Skeletal muscle satellite cell (primary cell): ENCODE measurements at regions not wholly inside any gene's neighbourhood (a gene's known extent, or its start where the extent isn't known, plus 50 kb on each side); places are given as distances from the start of the nearest gene placed in this dataset.
"Not testable (repeated sequence)": the region's sequence is repeated elsewhere in the genome, so short reads cannot be mapped to it uniquely, and the experiment has no call there.

ENCODE experiments used
- H3K27me3 ChIP-seq: 2 replicates; pipeline ENCODE4 v1.7.0; 2013; ENCODE audit warnings: low read length; ENCODE audit not compliant: control insufficient read depth, insufficient read depth
- H3K36me3 ChIP-seq: 2 replicates; pipeline ENCODE4 v1.7.0; 2013; ENCODE audit warnings: mild to moderate bottlenecking, control low read depth, low read length; ENCODE audit not compliant: insufficient read depth
- H3K4me1 ChIP-seq: 2 replicates; pipeline ENCODE4 v1.7.0; 2013; ENCODE audit warnings: low read length; ENCODE audit not compliant: control insufficient read depth, insufficient read depth
- H3K4me2 ChIP-seq: 2 replicates; pipeline ENCODE4 v1.7.0; 2013; ENCODE audit warnings: mild to moderate bottlenecking, low read length
- H3K4me3 ChIP-seq: 2 replicates; pipeline ENCODE4 v1.7.0; 2013; ENCODE audit warnings: low read length
- H3K9ac ChIP-seq: 2 replicates; pipeline ENCODE4 v1.7.0; 2013; ENCODE audit warnings: mild to moderate bottlenecking, low read depth, low read length, moderate library complexity
- H3K9me3 ChIP-seq: replicated peaks from 2 replicates; pipeline ENCODE4 v1.7.0; 2013; ENCODE audit warnings: mild to moderate bottlenecking, control low read depth, low read length

DNA sequence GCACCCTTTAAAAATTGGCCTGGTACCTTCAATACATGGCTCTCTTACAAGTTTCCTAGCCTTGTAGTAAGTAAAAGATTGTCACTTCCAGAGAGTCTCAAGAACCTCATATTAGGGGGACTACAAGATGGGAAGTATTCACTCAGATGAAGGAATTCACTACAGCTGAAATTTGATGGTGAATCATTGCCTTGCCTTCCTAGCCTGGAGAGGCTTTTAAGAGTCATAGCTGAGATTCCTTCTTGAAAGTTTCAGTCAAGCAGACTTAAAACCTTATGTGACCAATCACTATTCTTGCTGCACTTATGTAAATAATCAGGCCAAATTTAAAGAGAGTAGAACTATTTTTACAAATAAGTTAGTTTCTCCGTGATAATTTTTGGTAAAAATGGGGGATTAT lies 451.6 kb downstream of the TRHDE start:
- Histone ChIP-seq H3K36me3 (no peaks in the 10 kb centered on the region), H3K4me1 (no peaks in the 10 kb centered on the region), H3K27me3 (no peaks in the 10 kb centered on the region), H3K4me2 (no peak overlapping the region), H3K9ac (no peak overlapping the region), H3K4me3 (no peak overlapping the region), H3K9me3 (no peaks in the 10 kb centered on the region)

GRCh38 chr12:72729451-72730010 lies 457.4 kb downstream of the TRHDE start:
- Histone ChIP-seq H3K27me3 (no peaks in the 10 kb centered on the region), H3K4me1 (no peaks in the 10 kb centered on the region), H3K36me3 (no peaks in the 10 kb centered on the region), H3K4me2 (no peak overlapping the region), H3K4me3 (no peak overlapping the region), H3K9me3 (no peaks in the 10 kb centered on the region), H3K9ac (no peak overlapping the region)

- no peaks in the 10 kb centered on the region for H3K9me3 ChIP-seq
- no peak overlapping the region for H3K4me3 ChIP-seq
- no peak overlapping the region for H3K9ac ChIP-seq
- H3K36me3 ChIP-seq = no peaks in the 10 kb centered on the region
- no peaks in the 10 kb centered on the region for H3K4me1 ChIP-seq
- no peaks in the 10 kb centered on the region for H3K27me3 ChIP-seq
- no peak overlapping the region for H3K4me2 ChIP-seq
Measured at GRCh38 chr12:72734581-72734980, 462.4 kb downstream of the TRHDE start.

DNA sequence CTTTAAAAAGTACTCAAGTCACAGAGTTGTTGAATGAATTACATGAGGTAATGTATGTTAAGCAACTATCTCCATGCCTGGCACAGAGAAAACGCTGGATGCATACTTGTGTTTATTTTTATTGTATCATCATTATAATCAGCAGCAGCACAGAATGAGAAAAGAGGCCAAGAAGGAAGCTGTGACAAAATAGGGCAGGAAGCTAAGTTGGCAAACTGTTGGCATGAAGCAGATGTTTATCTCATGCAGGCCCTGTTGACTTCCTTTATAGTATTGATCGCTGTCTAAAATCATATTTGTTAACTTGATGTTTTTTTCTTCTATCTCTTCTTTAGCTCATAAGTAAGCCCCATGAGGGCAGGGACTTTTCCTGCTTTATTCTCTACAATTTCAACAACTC lies 466.6 kb downstream of the TRHDE start:
- Histone ChIP-seq H3K9ac (no peak overlapping the region), H3K4me2 (no peak overlapping the region), H3K4me1 (no peaks in the 10 kb centered on the region), H3K4me3 (no peak overlapping the region), H3K27me3 (no peaks in the 10 kb centered on the region), H3K36me3 (no peaks in the 10 kb centered on the region), H3K9me3 (no peaks in the 10 kb centered on the region)

DNA sequence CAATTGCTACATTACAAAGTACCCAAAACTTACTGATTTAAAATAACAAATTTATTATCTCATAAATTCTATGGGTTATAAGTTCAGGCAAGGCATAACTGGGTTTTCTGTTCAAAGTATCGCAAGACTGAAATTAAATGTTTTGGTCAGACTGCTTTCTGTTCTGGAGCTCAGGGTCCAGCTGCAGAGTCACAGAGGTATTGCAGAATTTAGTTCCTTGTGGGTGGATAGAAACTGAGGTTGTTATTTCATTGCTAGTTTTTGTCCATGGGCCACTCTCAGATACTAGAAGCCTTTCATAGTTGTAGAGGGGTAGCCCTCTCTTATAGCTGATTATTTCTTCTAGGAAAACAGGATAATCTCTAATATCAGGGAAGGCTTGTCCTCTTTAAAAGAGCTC lies 467.9 kb downstream of the TRHDE start:
- Histone ChIP-seq H3K4me3 (no peak overlapping the region), H3K4me2 (no peak overlapping the region), H3K9me3 (no peaks in the 10 kb centered on the region), H3K36me3 (no peaks in the 10 kb centered on the region), H3K9ac (no peak overlapping the region), H3K27me3 (no peaks in the 10 kb centered on the region), H3K4me1 (no peaks in the 10 kb centered on the region)

DNA sequence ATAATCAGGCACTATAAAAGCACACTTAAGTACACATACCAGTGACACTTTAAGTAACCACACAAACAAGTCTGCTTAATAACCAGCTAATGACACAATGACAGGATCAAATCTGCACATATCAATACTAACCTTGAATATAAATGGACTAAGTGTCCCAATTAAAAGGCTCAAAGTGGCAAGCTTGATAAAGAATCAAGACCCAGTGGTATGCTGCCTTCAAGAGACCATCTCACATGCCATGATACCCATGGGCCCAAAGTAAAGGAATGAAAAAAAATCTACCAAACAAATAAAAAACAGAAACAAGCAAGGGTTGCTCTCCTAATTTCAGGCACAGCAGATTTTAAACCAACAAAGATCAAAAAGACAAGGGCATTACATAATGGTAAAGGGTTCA lies 470.4 kb downstream of the TRHDE start:
- no peaks in the 10 kb centered on the region for H3K27me3 ChIP-seq
- H3K9ac ChIP-seq = no peak overlapping the region
- no peak overlapping the region for H3K4me2 ChIP-seq

DNA sequence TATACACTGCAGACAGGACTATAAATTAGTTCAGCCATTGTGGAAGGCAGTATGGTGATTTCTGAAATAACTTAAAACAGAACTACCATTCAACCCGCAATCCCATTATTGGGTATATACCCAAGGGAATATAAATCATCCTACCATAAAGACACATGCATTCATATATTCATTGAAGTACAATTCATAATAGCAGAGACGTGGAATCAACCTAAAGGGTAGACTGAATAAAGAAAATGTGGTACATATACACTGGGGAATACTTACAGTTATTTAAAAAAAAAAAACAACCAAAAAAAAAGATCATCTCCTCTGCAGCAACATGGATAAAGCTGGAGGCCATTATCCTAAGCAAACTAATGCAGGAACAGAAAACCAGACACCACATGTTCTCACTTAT lies 473.9 kb downstream of the TRHDE start:
- no peaks in the 10 kb centered on the region for H3K36me3 ChIP-seq
- H3K4me2 ChIP-seq = no peak overlapping the region
- H3K27me3 ChIP-seq = no peaks in the 10 kb centered on the region
- H3K4me1 ChIP-seq = no peaks in the 10 kb centered on the region
- no peak overlapping the region for H3K9ac ChIP-seq
- H3K4me3 ChIP-seq = no peak overlapping the region
- no peaks in the 10 kb centered on the region for H3K9me3 ChIP-seq

More for the DNA sequence above, 470.4 kb downstream of the TRHDE start:
- Histone ChIP-seq H3K9me3 (no peaks in the 10 kb centered on the region), H3K4me1 (no peaks in the 10 kb centered on the region), H3K4me3 (no peak overlapping the region), H3K36me3 (no peaks in the 10 kb centered on the region)

- no peak overlapping the region for H3K4me2 ChIP-seq
- no peaks in the 10 kb centered on the region for H3K27me3 ChIP-seq
- H3K4me1 ChIP-seq = no peaks in the 10 kb centered on the region
- no peak overlapping the region for H3K9ac ChIP-seq
- H3K36me3 ChIP-seq = no peaks in the 10 kb centered on the region
- H3K9me3 ChIP-seq = no peaks in the 10 kb centered on the region
- H3K4me3 ChIP-seq = no peak overlapping the region
Measured at GRCh38 chr12:72747111-72747849, 475.1 kb downstream of the TRHDE start.

- Histone ChIP-seq H3K4me2 (no peak overlapping the region), H3K4me1 (no peaks in the 10 kb centered on the region), H3K4me3 (no peak overlapping the region), H3K36me3 (no peaks in the 10 kb centered on the region), H3K9me3 (no peaks in the 10 kb centered on the region), H3K9ac (no peak overlapping the region), H3K27me3 (no peaks in the 10 kb centered on the region)
Measured at GRCh38 chr12:72748971-72749370, 476.8 kb downstream of the TRHDE start.

DNA sequence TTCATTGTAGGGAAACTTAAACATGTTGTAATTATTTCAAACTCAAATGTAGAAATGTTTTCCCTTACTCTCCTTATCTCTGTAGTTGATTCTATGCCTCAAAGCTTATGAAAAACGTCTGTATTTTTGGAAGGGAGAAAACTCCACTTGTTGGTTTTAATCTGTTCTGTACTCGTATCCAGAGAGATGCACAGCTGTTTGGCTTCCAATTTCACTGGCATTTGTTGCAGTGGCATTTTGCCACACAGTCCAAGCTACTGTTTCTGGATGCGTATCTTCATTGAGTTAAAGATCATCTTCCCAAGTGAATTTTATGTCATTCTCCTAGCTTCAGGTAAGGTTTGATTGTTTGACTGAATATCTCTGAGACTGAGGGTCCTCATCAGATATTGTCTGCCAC lies 481.4 kb downstream of the TRHDE start:
- Histone ChIP-seq H3K36me3 (no peaks in the 10 kb centered on the region), H3K4me1 (no peaks in the 10 kb centered on the region), H3K4me2 (no peak overlapping the region), H3K9ac (no peak overlapping the region), H3K9me3 (no peaks in the 10 kb centered on the region), H3K27me3 (no peaks in the 10 kb centered on the region), H3K4me3 (no peak overlapping the region)

DNA sequence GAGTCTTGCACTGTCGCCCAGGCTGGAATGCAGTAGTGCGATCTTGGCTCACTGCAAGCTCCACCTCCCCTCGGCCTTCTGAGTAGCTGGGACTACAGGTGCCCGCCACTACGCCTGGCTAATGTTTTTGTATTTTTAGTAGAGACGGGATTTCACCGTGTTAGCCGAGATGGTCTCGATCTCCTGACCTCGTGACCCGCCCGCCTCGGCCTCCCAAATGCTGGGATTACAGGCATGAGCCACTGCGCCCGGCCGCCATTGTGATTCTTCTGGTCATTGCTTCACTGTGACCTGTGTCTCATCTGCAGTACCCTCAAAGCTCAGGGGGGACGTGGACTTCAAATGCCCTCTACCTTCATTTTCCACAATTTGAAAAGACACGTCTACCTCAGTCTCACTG lies 481.9 kb downstream of the TRHDE start:
- not testable (repeated sequence) for H3K36me3 ChIP-seq, H3K9me3 ChIP-seq, H3K4me3 ChIP-seq, H3K4me2 ChIP-seq, H3K27me3 ChIP-seq, H3K9ac ChIP-seq, H3K4me1 ChIP-seq

DNA sequence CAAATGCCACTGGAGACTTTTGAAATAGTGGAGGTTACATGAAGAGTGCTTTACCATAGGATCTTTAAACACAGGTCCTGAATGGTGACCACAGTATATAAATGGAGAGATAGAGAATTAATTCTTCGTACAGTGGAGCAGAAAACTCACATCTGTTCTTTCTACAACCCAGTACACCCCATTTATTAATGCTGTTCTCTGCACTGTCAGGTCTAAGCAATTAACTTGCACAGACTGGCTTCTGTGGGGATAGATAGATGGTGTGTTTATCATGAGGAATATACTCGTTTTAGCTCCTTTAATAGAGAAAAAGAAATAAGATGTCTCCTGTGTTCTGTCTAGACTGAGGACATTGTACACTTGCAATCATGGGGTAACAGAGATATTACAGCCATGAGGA lies 494.3 kb downstream of the TRHDE start:
- no peak overlapping the region for H3K4me2 ChIP-seq
- no peak overlapping the region for H3K9ac ChIP-seq
- no peaks in the 10 kb centered on the region for H3K27me3 ChIP-seq
- no peaks in the 10 kb centered on the region for H3K36me3 ChIP-seq
- H3K9me3 ChIP-seq = no peaks in the 10 kb centered on the region
- H3K4me3 ChIP-seq = no peak overlapping the region
- H3K4me1 ChIP-seq = no peaks in the 10 kb centered on the region
